Stomach smooth muscle (tissue), 2 donors: ENCODE measurements at regions not wholly inside any gene's neighbourhood (a gene's known extent, or its start where the extent isn't known, plus 50 kb on each side); places are given as distances from the start of the nearest gene placed in this dataset.

ENCODE experiments used
- H3K27ac ChIP-seq: one replicate; pipeline ENCODE4 v1.7.0; 2013; ENCODE audit warnings: mild to moderate bottlenecking, low read length, inconsistent platforms
- H3K27me3 ChIP-seq, 2 donors: one replicate each; pipeline ENCODE4 v1.7.0; 2013; ENCODE audit warnings: low read length in 2 of 2; ENCODE audit not compliant: insufficient read depth in 2 of 2, control insufficient read depth in 1 of 2
- H3K36me3 ChIP-seq, 2 donors: one replicate each; pipeline ENCODE4 v1.7.0; 2013; ENCODE audit warnings: low read length in 2 of 2; ENCODE audit not compliant: control insufficient read depth in 2 of 2, insufficient read depth in 2 of 2
- H3K4me1 ChIP-seq: one replicate; pipeline ENCODE4 v1.7.0; 2013; ENCODE audit warnings: low read length; ENCODE audit not compliant: control insufficient read depth, insufficient read depth
- H3K4me3 ChIP-seq, 2 donors: one replicate each; pipeline ENCODE4 v1.7.0; 2013; ENCODE audit warnings: low read length in 2 of 2
- H3K9ac ChIP-seq, 2 donors: one replicate each; pipeline ENCODE4 v1.7.0; 2013; ENCODE audit warnings: low read length in 2 of 2, mild to moderate bottlenecking in 1 of 2
- H3K9me3 ChIP-seq, 2 donors: one replicate each; pipeline ENCODE4 v1.7.0; 2013; ENCODE audit warnings: low read length in 2 of 2; ENCODE audit not compliant: control insufficient read depth in 2 of 2
- donor health status: healthy.
- donor health status: Pancreatic carcinoma.

GRCh38 chr20:10745790-10746189 is 72.0 kb upstream of the JAG1 start:
- no peak overlapping the region for H3K27ac ChIP-seq
- no peak overlapping the region for H3K9ac ChIP-seq
- no peaks in the 10 kb centered on the region for H3K36me3 ChIP-seq

DNA sequence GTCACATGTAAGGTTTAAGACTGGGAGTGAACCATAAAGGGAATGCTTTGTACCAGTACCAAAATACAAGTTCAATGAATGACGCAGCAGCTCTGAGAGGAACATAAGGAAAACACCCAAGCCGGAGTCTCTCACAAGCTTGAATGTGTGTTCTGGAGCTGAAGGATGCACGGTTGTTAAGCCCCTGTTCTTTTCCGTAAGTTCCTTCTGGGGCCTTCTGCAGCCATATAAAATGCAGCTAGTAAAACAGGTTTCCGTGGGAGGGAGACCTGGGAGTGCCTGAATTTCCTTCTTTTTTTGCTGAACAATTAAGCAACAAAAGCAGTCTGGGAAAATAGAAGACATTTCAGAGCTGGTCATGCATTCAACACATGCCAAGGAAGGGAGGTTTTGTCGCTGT is 73.2 kb upstream of the JAG1 start:
- no peaks in the 10 kb centered on the region for H3K9me3 ChIP-seq
- H3K9ac ChIP-seq = no peak overlapping the region
- H3K4me1 ChIP-seq = no peaks in the 10 kb centered on the region
- H3K4me3 ChIP-seq = no peak overlapping the region
- no peaks in the 10 kb centered on the region for H3K27me3 ChIP-seq
- no peak overlapping the region for H3K27ac ChIP-seq
- H3K36me3 ChIP-seq = no peaks in the 10 kb centered on the region

More at GRCh38 chr20:10745790-10746189, 72.0 kb upstream of the JAG1 start:
- Histone ChIP-seq H3K4me3 (no peak overlapping the region), H3K9me3 (no peaks in the 10 kb centered on the region), H3K4me1 (no peaks in the 10 kb centered on the region), H3K27me3 (no peaks in the 10 kb centered on the region)

DNA sequence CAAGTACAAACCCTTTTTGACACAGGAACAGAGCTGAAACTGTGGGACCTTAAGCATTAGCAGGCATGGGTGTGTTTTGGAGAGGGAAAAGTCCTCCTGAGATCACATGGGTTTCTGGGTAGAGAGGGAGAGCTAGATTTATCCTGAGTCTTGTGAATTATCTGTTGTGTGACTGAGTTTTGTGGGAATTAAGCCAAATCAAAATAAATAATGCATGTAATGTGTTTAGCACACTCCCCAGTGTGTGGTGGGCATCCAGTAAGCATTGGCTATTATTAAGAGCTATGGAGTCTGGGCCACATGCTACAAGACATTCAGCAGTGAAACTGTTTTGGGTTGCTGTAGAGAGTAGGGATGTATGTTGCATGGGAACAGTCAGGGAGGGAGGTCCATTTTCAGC is 75.3 kb upstream of the JAG1 start:
- Histone ChIP-seq H3K9ac (no peak overlapping the region), H3K9me3 (no peaks in the 10 kb centered on the region), H3K36me3 (no peaks in the 10 kb centered on the region), H3K27me3 (no peaks in the 10 kb centered on the region), H3K27ac (no peak overlapping the region), H3K4me1 (no peaks in the 10 kb centered on the region), H3K4me3 (no peak overlapping the region)

DNA sequence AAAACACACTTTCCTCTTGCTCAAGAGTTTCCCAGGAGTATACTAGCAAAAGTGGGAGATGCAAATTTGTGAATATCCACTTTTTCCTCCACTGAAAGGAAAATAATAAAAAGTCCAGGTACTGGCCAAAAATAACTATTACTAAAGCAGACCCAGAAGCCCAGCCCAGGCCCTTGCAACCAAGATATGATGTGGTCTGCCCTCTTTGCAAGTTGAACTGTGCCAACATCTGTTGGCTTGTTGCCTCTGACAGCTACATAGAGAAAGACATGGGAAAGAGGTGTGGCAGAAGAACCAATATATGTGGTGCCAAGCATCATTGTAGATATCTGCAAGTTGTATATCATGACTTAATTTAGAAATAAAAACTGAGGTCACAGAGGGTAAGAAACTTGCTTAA is 78.4 kb upstream of the JAG1 start:
- no peaks in the 10 kb centered on the region for H3K27me3 ChIP-seq
- H3K27ac ChIP-seq = no peak overlapping the region
- no peaks in the 10 kb centered on the region for H3K36me3 ChIP-seq
- H3K9ac ChIP-seq = no peak overlapping the region
- no peaks in the 10 kb centered on the region for H3K4me1 ChIP-seq
- no peaks in the 10 kb centered on the region for H3K9me3 ChIP-seq
- no peak overlapping the region for H3K4me3 ChIP-seq

DNA sequence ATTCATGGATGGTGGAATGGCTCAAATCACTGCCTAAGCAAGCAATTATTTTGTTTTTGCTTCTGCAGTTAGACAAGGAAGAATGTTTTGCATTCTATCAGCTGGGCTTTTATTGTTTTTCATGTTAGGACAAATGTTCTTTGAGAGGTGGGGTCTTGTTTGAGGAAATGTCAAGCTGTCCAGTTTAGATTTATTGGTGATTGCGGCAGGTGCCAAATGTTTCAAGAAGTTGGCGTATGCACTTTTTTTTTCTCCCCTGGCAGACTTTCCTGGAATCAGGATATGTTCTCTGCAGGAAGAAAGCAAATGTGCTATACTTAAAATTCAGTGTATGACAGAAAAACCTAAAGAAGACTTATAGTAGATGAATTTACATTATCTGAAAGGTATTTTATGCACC is 81.0 kb upstream of the JAG1 start:
- H3K27me3 ChIP-seq = no peaks in the 10 kb centered on the region

GRCh38 chr20:10758446-10758845 is 84.6 kb upstream of the JAG1 start:
- Histone ChIP-seq H3K36me3 (no peaks in the 10 kb centered on the region), H3K9me3 (no peaks in the 10 kb centered on the region), H3K4me1 (no peaks in the 10 kb centered on the region), H3K27me3 (no peaks in the 10 kb centered on the region), H3K9ac (no peak overlapping the region), H3K4me3 (no peak overlapping the region), H3K27ac (no peak overlapping the region)

More for the DNA sequence above, 81.0 kb upstream of the JAG1 start:
- H3K4me3 ChIP-seq = no peak overlapping the region
- no peak overlapping the region for H3K9ac ChIP-seq
- no peak overlapping the region for H3K27ac ChIP-seq
- H3K36me3 ChIP-seq = no peaks in the 10 kb centered on the region
- H3K9me3 ChIP-seq = no peaks in the 10 kb centered on the region
- no peaks in the 10 kb centered on the region for H3K4me1 ChIP-seq

- Histone ChIP-seq H3K9ac (no peak overlapping the region), H3K9me3 (no peaks in the 10 kb centered on the region), H3K4me3 (no peak overlapping the region), H3K27ac (no peak overlapping the region), H3K4me1 (no peaks in the 10 kb centered on the region), H3K36me3 (no peaks in the 10 kb centered on the region), H3K27me3 (no peaks in the 10 kb centered on the region)
These were observed 87.4 kb upstream of the JAG1 start for GRCh38 chr20:10761232-10761631.

GRCh38 chr20:10761786-10762185 is 88.0 kb upstream of the JAG1 start:
- H3K4me1 ChIP-seq = no peaks in the 10 kb centered on the region
- no peaks in the 10 kb centered on the region for H3K9me3 ChIP-seq
- no peak overlapping the region for H3K4me3 ChIP-seq
- H3K9ac ChIP-seq = no peak overlapping the region
- no peak overlapping the region for H3K27ac ChIP-seq
- no peaks in the 10 kb centered on the region for H3K36me3 ChIP-seq
- no peaks in the 10 kb centered on the region for H3K27me3 ChIP-seq

GRCh38 chr20:10762216-10762615 is 88.4 kb upstream of the JAG1 start:
- H3K27me3 ChIP-seq = no peaks in the 10 kb centered on the region
- no peak overlapping the region for H3K9ac ChIP-seq
- H3K36me3 ChIP-seq = no peaks in the 10 kb centered on the region
- no peaks in the 10 kb centered on the region for H3K9me3 ChIP-seq
- H3K27ac ChIP-seq = no peak overlapping the region
- H3K4me1 ChIP-seq = no peaks in the 10 kb centered on the region
- H3K4me3 ChIP-seq = no peak overlapping the region

DNA sequence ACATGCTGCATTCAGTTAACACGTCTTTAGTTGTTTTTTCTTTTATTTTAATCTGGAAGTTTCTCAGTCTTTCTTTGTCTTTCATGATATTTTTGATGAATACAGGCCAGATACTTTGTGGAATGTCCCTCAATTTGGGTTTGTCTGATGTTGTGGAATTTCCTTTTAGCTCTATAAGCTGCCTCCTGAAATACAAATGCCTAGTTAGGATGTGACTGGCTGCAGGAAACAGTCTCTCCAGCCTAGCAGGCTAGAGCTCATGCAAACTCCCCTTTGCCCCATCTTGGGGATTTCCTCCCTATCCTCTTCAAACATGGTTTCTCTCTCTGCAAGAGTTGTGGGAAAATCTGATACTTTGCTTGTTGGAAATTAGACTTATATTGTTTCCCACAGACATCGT is 89.3 kb upstream of the JAG1 start:
- Histone ChIP-seq H3K27me3 (no peaks in the 10 kb centered on the region), H3K27ac (no peak overlapping the region), H3K4me1 (no peaks in the 10 kb centered on the region), H3K4me3 (no peak overlapping the region), H3K36me3 (no peaks in the 10 kb centered on the region), H3K9me3 (no peaks in the 10 kb centered on the region), H3K9ac (no peak overlapping the region)

DNA sequence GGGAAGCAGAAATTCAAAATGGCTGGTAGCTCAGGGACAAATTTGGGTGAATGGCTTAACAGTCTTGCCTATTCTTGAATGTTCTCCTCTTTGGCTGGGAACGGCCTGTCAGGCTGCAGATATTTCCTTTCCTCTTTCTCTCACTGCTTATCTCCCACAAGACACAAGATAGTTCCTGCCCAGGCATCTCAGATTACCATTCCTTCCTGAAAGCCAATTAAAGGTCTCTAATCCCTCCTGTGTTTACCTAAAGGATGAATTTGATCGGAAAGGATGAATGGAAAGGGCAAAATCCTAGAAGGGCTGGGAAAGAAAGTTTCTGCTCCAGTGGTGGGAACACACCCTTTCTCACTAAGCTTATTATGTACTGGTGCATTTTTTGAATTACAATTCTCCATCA is 95.9 kb upstream of the JAG1 start:
- Histone ChIP-seq H3K9ac (no peak overlapping the region), H3K27me3 (no peaks in the 10 kb centered on the region), H3K36me3 (no peaks in the 10 kb centered on the region), H3K4me1 (no peaks in the 10 kb centered on the region), H3K27ac (no peak overlapping the region), H3K4me3 (no peak overlapping the region), H3K9me3 (no peaks in the 10 kb centered on the region)

DNA sequence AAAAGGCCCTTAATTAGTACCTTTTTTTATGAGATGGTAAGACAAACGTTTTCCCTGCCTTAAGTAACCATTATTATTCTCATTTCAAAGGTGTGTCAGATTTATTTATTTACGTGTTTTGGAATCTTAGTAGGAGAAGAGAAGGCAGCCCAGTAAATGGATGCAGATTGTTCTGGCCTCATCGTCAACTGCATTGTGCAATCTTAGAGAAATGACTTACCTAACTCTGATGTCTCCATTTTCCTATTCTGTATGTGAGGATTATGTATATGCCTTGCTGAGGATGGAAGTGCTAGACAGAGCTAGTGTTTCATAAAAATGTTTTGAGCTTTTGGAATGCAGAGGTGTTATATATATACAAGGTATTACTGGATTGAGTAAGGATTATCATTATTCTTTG is 97.0 kb upstream of the JAG1 start:
- H3K9me3 ChIP-seq = no peaks in the 10 kb centered on the region
- no peaks in the 10 kb centered on the region for H3K4me1 ChIP-seq
- no peaks in the 10 kb centered on the region for H3K36me3 ChIP-seq
- no peak overlapping the region for H3K9ac ChIP-seq
- no peaks in the 10 kb centered on the region for H3K27me3 ChIP-seq
- H3K27ac ChIP-seq = no peak overlapping the region
- no peak overlapping the region for H3K4me3 ChIP-seq
